ENCODE measurements at regions not wholly inside any gene's neighbourhood (a gene's known extent, or its start where the extent isn't known, plus 50 kb on each side); places are given as distances from the start of the nearest gene placed in this dataset.

DNA sequence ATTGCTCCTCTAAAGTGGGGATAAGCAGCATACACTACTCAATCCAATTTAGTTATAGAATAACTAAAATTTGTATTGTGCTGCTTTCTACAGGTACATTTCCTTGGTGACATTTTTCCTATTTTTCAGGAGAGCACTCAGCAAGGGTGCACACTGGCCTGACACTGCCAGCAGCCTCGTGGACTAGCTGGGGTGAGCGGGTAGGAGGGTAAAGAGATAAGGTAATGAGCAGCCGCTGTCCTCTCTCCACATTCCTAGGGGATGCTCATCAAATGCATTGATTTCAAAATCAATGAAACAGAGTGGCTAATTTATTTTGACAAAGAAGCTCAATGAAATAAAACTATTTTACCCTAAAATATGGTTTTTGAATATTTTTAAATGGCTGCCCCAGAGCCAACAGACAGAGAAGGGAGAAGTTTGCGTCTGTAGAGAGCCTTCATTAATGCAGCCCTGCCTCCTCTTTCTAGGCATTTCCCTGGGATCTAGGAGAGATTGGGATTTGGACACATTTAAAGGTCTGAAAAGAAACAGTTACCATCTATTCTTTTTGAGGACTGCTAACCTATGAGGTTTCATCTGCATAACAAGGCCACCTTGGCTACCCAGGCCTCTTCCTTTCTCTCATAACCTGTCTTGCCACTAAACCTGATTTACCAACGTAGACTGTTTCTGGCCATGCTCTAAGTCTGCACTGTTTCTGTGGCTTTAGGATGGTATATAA, 561.0 kb downstream of the IPMK start:
- TF ChIP-seq, protein P1, sequence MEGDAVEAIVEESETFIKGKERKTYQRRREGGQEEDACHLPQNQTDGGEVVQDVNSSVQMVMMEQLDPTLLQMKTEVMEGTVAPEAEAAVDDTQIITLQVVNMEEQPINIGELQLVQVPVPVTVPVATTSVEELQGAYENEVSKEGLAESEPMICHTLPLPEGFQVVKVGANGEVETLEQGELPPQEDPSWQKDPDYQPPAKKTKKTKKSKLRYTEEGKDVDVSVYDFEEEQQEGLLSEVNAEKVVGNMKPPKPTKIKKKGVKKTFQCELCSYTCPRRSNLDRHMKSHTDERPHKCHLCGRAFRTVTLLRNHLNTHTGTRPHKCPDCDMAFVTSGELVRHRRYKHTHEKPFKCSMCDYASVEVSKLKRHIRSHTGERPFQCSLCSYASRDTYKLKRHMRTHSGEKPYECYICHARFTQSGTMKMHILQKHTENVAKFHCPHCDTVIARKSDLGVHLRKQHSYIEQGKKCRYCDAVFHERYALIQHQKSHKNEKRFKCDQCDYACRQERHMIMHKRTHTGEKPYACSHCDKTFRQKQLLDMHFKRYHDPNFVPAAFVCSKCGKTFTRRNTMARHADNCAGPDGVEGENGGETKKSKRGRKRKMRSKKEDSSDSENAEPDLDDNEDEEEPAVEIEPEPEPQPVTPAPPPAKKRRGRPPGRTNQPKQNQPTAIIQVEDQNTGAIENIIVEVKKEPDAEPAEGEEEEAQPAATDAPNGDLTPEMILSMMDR (IDR thresholded peaks at IDR 0.05) = no peak
- Histone ChIP-seq H3K27me3 (ENCODE audit: control insufficient read depth, insufficient read depth, low read length) (no peaks in the 10 kb centered on the region), H3K9me3 (ENCODE audit: control insufficient read depth, insufficient read depth, low read length) (no peaks in the 10 kb centered on the region), H3K36me3 (ENCODE audit: control insufficient read depth, insufficient read depth, low read length) (no peaks in the 10 kb centered on the region), H3K27ac (ENCODE audit: low read length) (no peak overlapping the region), H3K4me3 (ENCODE audit: low read length) (no peak overlapping the region), H3K4me1 (ENCODE audit: control insufficient read depth, insufficient read depth, low read length) (no peaks in the 10 kb centered on the region)
- no peaks in the 10 kb centered on the region for H3K4me1 Mint-ChIP-seq
- H3K27ac Mint-ChIP-seq = no peak overlapping the region
- ATAC-seq = no peak
- no peaks in the 10 kb centered on the region for H3K27me3 Mint-ChIP-seq (ENCODE audit: low read depth in 2 of 2)
- no peak overlapping the region for H3K4me3 Mint-ChIP-seq
- no peak for DNase-seq
- no peaks in the 10 kb centered on the region for H3K36me3 Mint-ChIP-seq
- intact Hi-C loops (cut with micrococcal nuclease) = no loop called here
- peaks cover 0 to 4% of the 10 kb centered on the region in 2 donors for H3K9me3 Mint-ChIP-seq
- 73% methylated on average over 3 of the region's 5 CpGs for WGBS (ENCODE audit: insufficient coverage)

DNA sequence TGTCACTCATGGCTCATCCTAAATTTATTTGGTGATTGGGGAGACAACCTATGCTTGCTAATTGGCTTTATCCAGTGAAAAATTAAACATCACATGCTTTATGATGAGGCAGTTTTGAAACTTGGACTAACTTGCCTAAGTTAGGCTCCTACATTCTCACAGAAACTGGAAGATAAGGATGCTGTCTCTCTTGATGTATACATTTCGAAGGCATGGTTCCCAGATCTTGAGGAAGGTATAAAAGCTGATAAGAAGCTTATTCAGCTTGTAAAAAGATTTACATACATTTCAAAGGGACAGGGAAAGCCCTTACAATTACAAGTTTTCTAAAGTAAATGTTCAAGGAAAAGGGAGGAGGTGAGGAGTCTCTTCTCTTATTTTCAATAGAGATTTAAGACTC, 561.7 kb downstream of the IPMK start:
- ATAC-seq = no peak
- Histone ChIP-seq H3K9me3 (ENCODE audit: control insufficient read depth, insufficient read depth, low read length) (no peaks in the 10 kb centered on the region), H3K36me3 (ENCODE audit: control insufficient read depth, insufficient read depth, low read length) (no peaks in the 10 kb centered on the region), H3K4me1 (ENCODE audit: control insufficient read depth, insufficient read depth, low read length) (no peaks in the 10 kb centered on the region), H3K27me3 (ENCODE audit: control insufficient read depth, insufficient read depth, low read length) (no peaks in the 10 kb centered on the region), H3K4me3 (ENCODE audit: low read length) (no peak overlapping the region), H3K27ac (ENCODE audit: low read length) (no peak overlapping the region)
- DNase-seq = no peak
- peaks cover 0 to 4% of the 10 kb centered on the region in 2 donors for H3K9me3 Mint-ChIP-seq
- no peaks in the 10 kb centered on the region for H3K4me1 Mint-ChIP-seq
- TF ChIP-seq, protein P1 (IDR thresholded peaks at IDR 0.05) = no peak
- H3K27ac Mint-ChIP-seq = no peak overlapping the region
- no peaks in the 10 kb centered on the region for H3K36me3 Mint-ChIP-seq
- intact Hi-C loops (cut with micrococcal nuclease) = no loop called here
- H3K4me3 Mint-ChIP-seq = no peak overlapping the region
- H3K27me3 Mint-ChIP-seq (ENCODE audit: low read depth in 2 of 2) = no peaks in the 10 kb centered on the region
- WGBS (ENCODE audit: insufficient coverage) = no CpG with 5 or more reads among the region's 1 CpG

DNA sequence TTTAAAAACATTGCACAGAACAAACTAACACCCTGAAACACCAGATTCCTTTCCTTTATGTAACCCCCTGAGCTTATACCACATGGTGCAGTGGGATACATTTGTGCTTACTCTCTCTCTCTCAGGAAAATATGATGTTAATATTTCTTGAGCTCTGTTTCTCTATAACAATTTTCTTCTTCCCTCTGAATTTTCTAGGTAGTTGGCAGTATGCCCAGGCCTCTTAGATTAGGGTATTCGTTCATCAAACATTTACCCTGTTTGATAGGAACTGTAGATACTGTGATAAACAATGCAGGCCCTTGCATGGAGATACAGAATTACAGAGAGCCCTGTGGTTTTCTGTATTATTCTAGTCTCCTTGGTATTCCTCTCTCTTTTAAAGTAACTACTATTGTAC, 567.8 kb downstream of the IPMK start:
- no peak for ATAC-seq
- H3K4me3 Mint-ChIP-seq = no peak overlapping the region

More for the DNA sequence above, 567.8 kb downstream of the IPMK start:
- TF ChIP-seq, protein P1 (IDR thresholded peaks at IDR 0.05) = no peak
- no peaks in the 10 kb centered on the region for H3K27me3 Mint-ChIP-seq (ENCODE audit: low read depth in 2 of 2)
- Histone ChIP-seq H3K4me3 (ENCODE audit: low read length) (no peak overlapping the region), H3K9me3 (ENCODE audit: control insufficient read depth, insufficient read depth, low read length) (no peaks in the 10 kb centered on the region), H3K27ac (ENCODE audit: low read length) (no peak overlapping the region), H3K36me3 (ENCODE audit: control insufficient read depth, insufficient read depth, low read length) (no peaks in the 10 kb centered on the region), H3K4me1 (ENCODE audit: control insufficient read depth, insufficient read depth, low read length) (no peaks in the 10 kb centered on the region), H3K27me3 (ENCODE audit: control insufficient read depth, insufficient read depth, low read length) (no peaks in the 10 kb centered on the region)
- no peak for DNase-seq
- H3K4me1 Mint-ChIP-seq = no peaks in the 10 kb centered on the region
- 57% methylated on average over 1 of the region's 1 CpG for WGBS (ENCODE audit: insufficient coverage)
- peaks cover 3 to 6% of the 10 kb centered on the region in 2 donors for H3K9me3 Mint-ChIP-seq
- intact Hi-C loops (cut with micrococcal nuclease) = no loop called here
- no peaks in the 10 kb centered on the region for H3K36me3 Mint-ChIP-seq
- H3K27ac Mint-ChIP-seq = no peak overlapping the region
